ENCODE measurements at regions not wholly inside any gene's neighbourhood (a gene's known extent, or its start where the extent isn't known, plus 50 kb on each side); places are given as distances from the start of the nearest gene placed in this dataset.

- TF ChIP-seq, protein P1, sequence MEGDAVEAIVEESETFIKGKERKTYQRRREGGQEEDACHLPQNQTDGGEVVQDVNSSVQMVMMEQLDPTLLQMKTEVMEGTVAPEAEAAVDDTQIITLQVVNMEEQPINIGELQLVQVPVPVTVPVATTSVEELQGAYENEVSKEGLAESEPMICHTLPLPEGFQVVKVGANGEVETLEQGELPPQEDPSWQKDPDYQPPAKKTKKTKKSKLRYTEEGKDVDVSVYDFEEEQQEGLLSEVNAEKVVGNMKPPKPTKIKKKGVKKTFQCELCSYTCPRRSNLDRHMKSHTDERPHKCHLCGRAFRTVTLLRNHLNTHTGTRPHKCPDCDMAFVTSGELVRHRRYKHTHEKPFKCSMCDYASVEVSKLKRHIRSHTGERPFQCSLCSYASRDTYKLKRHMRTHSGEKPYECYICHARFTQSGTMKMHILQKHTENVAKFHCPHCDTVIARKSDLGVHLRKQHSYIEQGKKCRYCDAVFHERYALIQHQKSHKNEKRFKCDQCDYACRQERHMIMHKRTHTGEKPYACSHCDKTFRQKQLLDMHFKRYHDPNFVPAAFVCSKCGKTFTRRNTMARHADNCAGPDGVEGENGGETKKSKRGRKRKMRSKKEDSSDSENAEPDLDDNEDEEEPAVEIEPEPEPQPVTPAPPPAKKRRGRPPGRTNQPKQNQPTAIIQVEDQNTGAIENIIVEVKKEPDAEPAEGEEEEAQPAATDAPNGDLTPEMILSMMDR (IDR thresholded peaks at IDR 0.05; ENCODE audit: extremely low read depth in 1 of 2, insufficient read depth in 1 of 2, low read depth in 1 of 2, low read length in 2 of 2), result no peak
- TF ChIP-seq POLR2AphosphoS5 (IDR thresholded peaks at IDR 0.05; ENCODE audit: insufficient read depth, low read depth, low read length), result no peak
- TF ChIP-seq MYC (IDR thresholded peaks at IDR 0.05; ENCODE audit: low read depth, low read length), result no peak
- TF ChIP-seq POLR2A (IDR thresholded peaks at IDR 0.05; ENCODE audit: low read depth, low read length), result no peak
- no peak for TF ChIP-seq EZH2 (IDR thresholded peaks at IDR 0.05; ENCODE audit: borderline replicate concordance, low read depth, low read length, severe bottlenecking)
These were observed 69.8 kb upstream of the NFIB start for GRCh38 chr9:14383773-14384172.
